SU-DHL-6 (cell line): ENCODE measurements at regions not wholly inside any gene's neighbourhood (a gene's known extent, or its start where the extent isn't known, plus 50 kb on each side); places are given as distances from the start of the nearest gene placed in this dataset.

Experiments used
- CTCF ChIP-seq: fragments of 200-600 bp; sonication (generic); IDR thresholded peaks from one replicate; pipeline ENCODE4 v1.5.1; 2017; ENCODE audit warnings: antibody characterized with exemption, mild to moderate bottlenecking, low read length, moderate library complexity; ENCODE audit not compliant: insufficient read depth, poor library complexity, severe bottlenecking
- EZH2phosphoT487 ChIP-seq: fragments of 200-600 bp; sonication (generic), shearing (Covaris generic); conservative IDR thresholded peaks from 2 replicates; pipeline ENCODE4 v1.6.1; 2018; ENCODE audit warnings: mild to moderate bottlenecking, antibody characterized with exemption, low read length, moderate library complexity, mixed read lengths

- TF ChIP-seq CTCF, result no peak
- TF ChIP-seq EZH2phosphoT487, result no peak
These were observed 273.7 kb downstream of the GLRX3 start for GRCh38 chr10:130409931-130410330.
